ENCODE measurements at regions not wholly inside any gene's neighbourhood (a gene's known extent, or its start where the extent isn't known, plus 50 kb on each side); places are given as distances from the start of the nearest gene placed in this dataset.

- Histone ChIP-seq H3K23ac (ENCODE audit: insufficient read length) (no peak overlapping the region), H3K4me1 (replicated peaks in 1 of 4; ENCODE audit: control insufficient read depth in 3 of 4, insufficient read depth in 4 of 4, low read length in 3 of 4) (no peaks in the 10 kb centered on the region), H3K56ac (replicated peaks; ENCODE audit: insufficient read length, low read depth, low read length) (no peak overlapping the region), H2BK20ac (ENCODE audit: low read length) (no peak overlapping the region), H3K9me3 (ENCODE audit: insufficient read depth in 2 of 2, low read depth in 1 of 2, low read length in 1 of 2) (no peaks in the 10 kb centered on the region), H3K79me1 (ENCODE audit: low read depth, low read length) (no peaks in the 10 kb centered on the region), H4K8ac (ENCODE audit: extremely low read depth, insufficient read depth, low read length) (no peak overlapping the region), H3K79me2 (ENCODE audit: control insufficient read depth in 1 of 2, insufficient read depth in 2 of 2, low read length in 2 of 2) (no peaks in the 10 kb centered on the region), H2BK120ac (replicated peaks; ENCODE audit: low read depth, low read length) (no peak overlapping the region), H3K14ac (ENCODE audit: insufficient read length) (no peak overlapping the region), H2AK5ac (ENCODE audit: low read depth, low read length) (no peak overlapping the region), H3K9ac (replicated peaks in 1 of 4; ENCODE audit: extremely low read depth in 1 of 4, low read depth in 3 of 4, low read length in 3 of 4) (no peak overlapping the region), H2BK5ac (ENCODE audit: low read depth, low read length) (no peak overlapping the region), H4K91ac (replicated peaks; ENCODE audit: insufficient read length, low read length) (no peak overlapping the region), H3K4me3 (ENCODE audit: extremely low read depth in 1 of 4, insufficient read depth in 2 of 4, low read depth in 3 of 4, low read length in 4 of 4) (no peak overlapping the region), H2BK12ac (ENCODE audit: low read depth, low read length) (no peak overlapping the region), H3K23me2 (ENCODE audit: low read depth, low read length) (no peaks in the 10 kb centered on the region), H4K5ac (ENCODE audit: insufficient read length, low read depth, low read length) (no peak overlapping the region), H3K36me3 (ENCODE audit: control insufficient read depth in 2 of 4, insufficient read depth in 4 of 4, low read length in 3 of 4) (no peaks in the 10 kb centered on the region), H4K20me1 (replicated peaks in 1 of 2; ENCODE audit: control insufficient read depth in 1 of 2, insufficient read depth in 2 of 2, low read length in 2 of 2) (no peaks in the 10 kb centered on the region), H3K27me3 (replicated peaks in 1 of 4; ENCODE audit: control insufficient read depth in 3 of 4, extremely low read depth in 1 of 4, insufficient read depth in 3 of 4, low read length in 3 of 4) (no peaks in the 10 kb centered on the region), H3K18ac (ENCODE audit: extremely low read depth, low read length) (no peak overlapping the region), H3K4me2 (ENCODE audit: insufficient read depth in 1 of 2, low read depth in 2 of 2, low read length in 2 of 2) (no peak overlapping the region), H2BK15ac (ENCODE audit: low read length) (no peak overlapping the region), H3K27ac (ENCODE audit: low read depth, low read length) (no peak overlapping the region), H3K4ac (replicated peaks; ENCODE audit: insufficient read length, low read depth, low read length) (no peak overlapping the region), H2AFZ (ENCODE audit: low read length) (peak overlapping the region; percentile 44; the same call in 1 of the 2 replicates)
- CTCF ChIA-PET (ENCODE audit: partially characterized antibody) = interaction anchor here (0.6 to 1.6 kb wide), 2 partner anchors 11 to 288 kb away, joined by 3 to 5 read pairs; no protein-coding TSS in a partner anchor
- WGBS, 2 experiments (ENCODE audit: extremely low coverage in 1 of 2, insufficient coverage in 1 of 2, insufficient read length in 1 of 2, insufficient replicate concordance in 2 of 2, low coverage in 1 of 2, low lambda C conversion rate in 2 of 2, missing lambda C conversion rate in 1 of 2) = 96% methylated on average over 6 of the region's 6 CpGs; no CpG with 5 or more reads in 1 of the 2 experiments
- DNase-seq (ENCODE audit: low read depth in 1 of 2, low spot score in 2 of 2) = no peak
- no peak for FAIRE-seq
- TF ChIP-seq NANOG (IDR thresholded peaks at IDR 0.05; ENCODE audit: insufficient read depth, low read depth, low read length, poor library complexity, severe bottlenecking) (no peak), SP1 (IDR thresholded peaks at IDR 0.05; ENCODE audit: low read depth, low read length) (no peak), KDM4A (IDR thresholded peaks at IDR 0.05; ENCODE audit: low read depth, low read length, severe bottlenecking) (no peak), KDM1A (IDR thresholded peaks at IDR 0.05; ENCODE audit: borderline replicate concordance, low read length) (no peak), TAF1 (IDR thresholded peaks at IDR 0.05; ENCODE audit: low read depth, low read length) (no peak), CHD1 (IDR thresholded peaks at IDR 0.05; ENCODE audit: low read depth, low read length) (no peak), JUN (IDR thresholded peaks at IDR 0.05; ENCODE audit: low read depth, low read length) (no peak), CHD2 (IDR thresholded peaks at IDR 0.05; ENCODE audit: low read length) (no peak), RFX5 (IDR thresholded peaks at IDR 0.05; ENCODE audit: borderline replicate concordance, low read depth, low read length) (no peak), CTBP2 (IDR thresholded peaks at IDR 0.05; ENCODE audit: borderline replicate concordance, insufficient read depth, insufficient read length, low read length) (no peak), YY1 (IDR thresholded peaks at IDR 0.05; ENCODE audit: low read depth, low read length) (no peak), SRF (IDR thresholded peaks at IDR 0.05; ENCODE audit: low read depth, low read length) (no peak), SIN3A (conservative IDR thresholded peaks at IDR 0.05 in 1 of 2, IDR thresholded peaks at IDR 0.05 in 1 of 2; ENCODE audit: low read depth in 1 of 2, low read length in 2 of 2) (no peak)
- POLR2A ChIA-PET (ENCODE audit: partially characterized antibody) = no interaction called here
Observed at GRCh38 chr2:192593561-192593960, 398.8 kb upstream of the TMEFF2 start.
